ENCODE measurements at regions not wholly inside any gene's neighbourhood (a gene's known extent, or its start where the extent isn't known, plus 50 kb on each side); places are given as distances from the start of the nearest gene placed in this dataset.

- DNase-seq, result no peak
Observed at GRCh38 chr3:30170681-30171438, 435.5 kb upstream of the TGFBR2 start.

- no peak for DNase-seq
Observed at GRCh38 chr3:30174357-30174756, 432.0 kb upstream of the TGFBR2 start.

- DNase-seq, result no peak
Observed at GRCh38 chr3:30180310-30181177, 425.9 kb upstream of the TGFBR2 start.

GRCh38 chr3:30181178-30181465 lies 425.3 kb upstream of the TGFBR2 start:
- no peak for DNase-seq

GRCh38 chr3:30181581-30181980 lies 424.8 kb upstream of the TGFBR2 start:
- no peak for DNase-seq

GRCh38 chr3:30183421-30183820 lies 423.0 kb upstream of the TGFBR2 start:
- DNase-seq, result no peak

GRCh38 chr3:30184091-30184810 lies 422.1 kb upstream of the TGFBR2 start:
- no peak for DNase-seq

- no peak for DNase-seq
Observed at GRCh38 chr3:30185872-30186271, 420.5 kb upstream of the TGFBR2 start.

- DNase-seq, result no peak
Observed at GRCh38 chr3:30186741-30187219, 419.6 kb upstream of the TGFBR2 start.

GRCh38 chr3:30187366-30187765 lies 419.0 kb upstream of the TGFBR2 start:
- DNase-seq, result no peak

GRCh38 chr3:30188713-30189112 lies 417.7 kb upstream of the TGFBR2 start:
- DNase-seq, result no peak

- DNase-seq, result no peak
Observed at GRCh38 chr3:30189900-30190299, 416.5 kb upstream of the TGFBR2 start.

- no peak for DNase-seq
Observed at GRCh38 chr3:30193625-30194044, 412.8 kb upstream of the TGFBR2 start.

- no peak for DNase-seq
Observed at GRCh38 chr3:30195352-30195751, 411.0 kb upstream of the TGFBR2 start.

GRCh38 chr3:30198162-30198561 lies 408.2 kb upstream of the TGFBR2 start:
- DNase-seq, result no peak

GRCh38 chr3:30199096-30199759 lies 407.2 kb upstream of the TGFBR2 start:
- DNase-seq, result peak; percentile 73

GRCh38 chr3:30199855-30200254 lies 406.5 kb upstream of the TGFBR2 start:
- no peak for DNase-seq

GRCh38 chr3:30201715-30202114 lies 404.7 kb upstream of the TGFBR2 start:
- DNase-seq, result no peak

GRCh38 chr3:30203301-30203700 lies 403.1 kb upstream of the TGFBR2 start:
- no peak for DNase-seq

GRCh38 chr3:30204126-30204525 lies 402.3 kb upstream of the TGFBR2 start:
- DNase-seq, result no peak

- DNase-seq, result no peak
Observed at GRCh38 chr3:30206051-30206450, 400.4 kb upstream of the TGFBR2 start.

GRCh38 chr3:30221619-30222018 lies 384.8 kb upstream of the TGFBR2 start:
- no peak for DNase-seq

GRCh38 chr3:30222441-30222840 lies 384.0 kb upstream of the TGFBR2 start:
- DNase-seq, result no peak

All from stimulated activated CD4-positive, alpha-beta T cell treated with anti-CD3 and anti-CD28 coated beads, Interleukin-12 subunit alpha, Interleukin-12 subunit beta, amount 100 ng/mL, for 4 hours (primary cell).